ENCODE measurements at regions not wholly inside any gene's neighbourhood (a gene's known extent, or its start where the extent isn't known, plus 50 kb on each side); places are given as distances from the start of the nearest gene placed in this dataset.

- no peak for DNase-seq
Measured at GRCh38 chr14:96986256-96987085, 189.3 kb downstream of the VRK1 start.

DNA sequence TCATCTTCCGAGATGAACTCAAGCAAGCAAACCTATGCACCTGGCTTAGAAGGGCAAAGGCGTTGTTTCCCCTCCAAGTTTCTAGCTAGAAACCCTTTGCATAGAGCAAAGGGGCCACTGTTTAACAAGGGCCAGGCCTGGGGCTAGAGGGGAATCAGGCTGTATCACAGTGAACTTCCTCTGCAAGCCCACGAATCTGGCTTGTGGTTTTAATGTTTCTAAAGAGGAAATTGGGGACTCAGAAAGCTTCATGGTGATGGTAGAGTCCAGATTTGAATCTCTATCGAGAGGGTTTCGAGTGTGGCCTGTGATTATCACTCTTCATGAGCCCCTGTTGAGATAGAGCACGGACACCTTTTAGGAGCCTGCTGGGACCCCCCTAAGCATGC, 189.9 kb downstream of the VRK1 start:
- DNase-seq: no peak

- no peak for DNase-seq
Measured at GRCh38 chr14:96987771-96988170, 190.6 kb downstream of the VRK1 start.

GRCh38 chr14:96989306-96989705, 192.1 kb downstream of the VRK1 start:
- no peak for DNase-seq

GRCh38 chr14:96991226-96991625, 194.0 kb downstream of the VRK1 start:
- DNase-seq: no peak

- no peak for DNase-seq
Measured at GRCh38 chr14:96994999-96995398, 197.8 kb downstream of the VRK1 start.

DNA sequence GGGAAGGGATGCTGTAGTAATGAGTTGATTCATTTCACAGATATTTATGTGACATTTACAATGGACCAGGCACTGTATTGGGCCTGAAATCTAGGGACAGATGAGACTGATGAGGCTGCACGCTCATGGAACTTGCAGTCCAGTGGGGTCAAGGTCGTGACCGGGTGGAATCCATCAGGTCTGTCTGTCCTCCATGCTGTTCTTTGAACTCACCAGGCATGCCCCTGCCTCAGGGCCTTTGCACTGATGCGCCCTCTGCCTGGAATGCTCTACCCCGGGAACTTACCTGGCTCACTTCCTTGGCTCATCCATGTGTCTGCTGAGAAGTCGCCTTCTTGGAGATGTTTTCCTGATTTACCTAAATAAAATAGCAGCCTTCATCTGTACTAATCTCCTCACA, 200.1 kb downstream of the VRK1 start:
- DNase-seq: no peak

DNA sequence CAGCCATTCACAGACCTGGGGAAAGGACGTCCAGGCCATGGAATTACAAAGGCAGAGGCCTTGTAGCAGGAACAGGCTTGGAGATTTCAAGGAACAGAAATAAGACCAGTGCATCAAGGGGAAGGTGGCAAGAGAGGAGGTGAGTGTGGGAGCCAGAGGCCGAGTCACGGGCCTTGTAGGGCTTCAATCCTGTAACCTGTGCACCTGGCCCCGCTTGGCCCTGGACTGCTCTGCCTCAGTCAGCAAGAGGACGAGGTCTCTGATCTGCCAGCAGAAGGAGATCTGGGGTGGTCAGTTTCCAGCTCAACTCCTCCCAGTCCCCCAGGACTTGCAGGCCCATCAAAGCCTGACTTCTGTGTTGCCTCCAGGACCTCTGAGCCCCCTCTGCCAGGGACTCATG, 200.8 kb downstream of the VRK1 start:
- no peak for DNase-seq

- DNase-seq: no peak
Measured at GRCh38 chr14:96999654-97000155, 202.5 kb downstream of the VRK1 start.

GRCh38 chr14:97002454-97002853, 205.3 kb downstream of the VRK1 start:
- no peak for DNase-seq

GRCh38 chr14:97005934-97006333, 208.8 kb downstream of the VRK1 start:
- no peak for DNase-seq

DNA sequence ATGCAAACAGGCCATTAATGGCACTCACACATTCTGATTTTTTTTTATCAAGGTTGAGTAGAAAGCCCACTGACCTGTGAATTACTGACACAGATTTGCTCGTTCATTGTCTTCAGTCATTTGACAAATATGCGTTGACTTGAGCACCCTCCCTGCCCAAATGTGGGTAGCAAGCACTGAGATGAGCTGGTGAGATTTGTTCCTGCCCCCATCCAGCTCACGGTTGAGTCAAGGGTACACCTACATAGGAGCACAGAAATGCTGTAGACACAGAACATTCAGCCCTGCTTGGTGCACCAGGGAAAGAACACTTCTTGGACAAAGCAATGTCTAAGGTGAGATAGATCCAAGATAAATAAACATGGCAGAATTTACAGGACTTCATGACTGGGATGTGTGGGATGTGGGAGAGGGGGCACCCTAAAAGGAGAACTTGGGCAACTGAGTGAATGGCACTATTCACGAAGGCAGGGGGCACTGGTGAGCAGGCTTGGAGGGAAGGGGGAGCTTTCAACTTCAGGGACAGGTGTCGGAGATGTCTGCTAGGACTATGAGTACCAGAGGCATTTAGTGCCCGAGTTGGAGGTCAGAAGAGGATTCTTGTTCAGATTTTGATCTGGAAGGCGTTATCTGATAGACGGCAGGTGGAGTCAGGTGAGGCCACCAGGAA, 213.4 kb downstream of the VRK1 start:
- no peak for DNase-seq

DNA sequence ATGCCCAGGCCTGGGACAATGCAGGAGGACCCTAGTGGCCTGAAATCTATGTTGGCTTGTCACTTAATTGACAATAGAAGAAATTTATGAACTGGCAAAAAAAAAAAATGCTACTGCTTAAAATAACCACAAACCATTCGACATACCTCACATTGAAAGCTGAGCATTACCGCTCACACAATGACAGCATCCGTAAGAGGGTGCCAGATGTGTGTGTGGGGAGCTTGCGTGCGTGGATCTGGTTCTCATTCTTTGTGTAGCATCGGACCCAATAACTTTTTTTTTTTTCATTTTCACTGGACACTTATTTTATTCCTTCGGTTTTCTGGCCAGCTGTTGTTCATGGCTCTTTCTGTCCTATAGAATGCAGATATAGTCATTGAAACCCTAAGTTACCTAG, 216.7 kb downstream of the VRK1 start:
- DNase-seq: no peak

- DNase-seq: peak; percentile 12
Measured at GRCh38 chr14:97021001-97021400, 223.8 kb downstream of the VRK1 start.

DNA sequence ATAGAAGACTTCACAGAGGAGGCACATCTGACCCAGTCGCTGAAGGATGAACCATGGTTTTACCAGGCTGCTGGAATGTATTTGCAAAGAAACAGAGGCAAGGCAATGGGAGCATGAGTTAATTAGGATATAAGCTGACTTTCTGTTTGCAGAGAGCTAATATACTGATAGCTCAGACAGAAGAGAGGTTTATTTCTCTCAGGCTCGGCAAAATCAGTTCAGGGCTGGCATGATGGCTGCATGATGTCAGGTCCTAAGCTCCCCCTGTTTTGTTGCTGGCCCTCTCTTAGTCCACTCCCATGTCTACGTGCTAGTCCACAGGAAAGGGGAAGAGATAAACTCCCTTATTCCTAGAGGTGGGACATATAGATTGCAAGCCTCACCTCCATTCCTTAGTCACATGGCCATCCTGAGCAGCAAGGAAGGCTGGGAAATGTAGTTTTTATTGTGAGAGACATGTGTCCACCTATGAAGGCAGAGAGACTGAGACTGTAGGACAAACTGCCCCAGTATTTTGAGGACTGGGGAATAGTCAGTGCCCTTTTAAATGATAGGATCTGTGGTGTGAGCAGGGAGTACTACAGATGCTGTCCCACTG, 224.5 kb downstream of the VRK1 start:
- DNase-seq: no peak

- no peak for DNase-seq
Measured at GRCh38 chr14:97022741-97023140, 225.6 kb downstream of the VRK1 start.

GRCh38 chr14:97023871-97024270, 226.7 kb downstream of the VRK1 start:
- DNase-seq: no peak

- no peak for DNase-seq
Measured at GRCh38 chr14:97024300-97024699, 227.1 kb downstream of the VRK1 start.

DNA sequence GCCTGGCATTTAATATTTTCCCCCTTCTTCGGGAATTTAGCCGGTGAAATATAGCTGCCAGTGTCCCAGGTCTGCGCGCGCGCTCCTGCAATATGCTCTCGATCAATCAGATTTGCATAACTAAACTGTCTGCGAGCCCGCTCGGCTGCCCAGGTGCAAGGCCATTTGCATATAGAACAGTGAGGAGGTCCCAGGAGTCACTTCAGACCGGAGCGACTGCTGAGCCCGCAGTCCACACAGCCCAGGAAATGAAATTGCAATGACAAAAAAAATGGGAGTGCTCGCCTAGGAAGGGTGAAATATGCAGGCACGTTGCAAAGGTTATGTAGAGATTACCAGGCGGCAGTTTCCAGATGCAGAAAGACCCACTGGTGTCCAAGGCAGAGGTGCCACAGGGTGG, 228.5 kb downstream of the VRK1 start:
- no peak for DNase-seq

DNA sequence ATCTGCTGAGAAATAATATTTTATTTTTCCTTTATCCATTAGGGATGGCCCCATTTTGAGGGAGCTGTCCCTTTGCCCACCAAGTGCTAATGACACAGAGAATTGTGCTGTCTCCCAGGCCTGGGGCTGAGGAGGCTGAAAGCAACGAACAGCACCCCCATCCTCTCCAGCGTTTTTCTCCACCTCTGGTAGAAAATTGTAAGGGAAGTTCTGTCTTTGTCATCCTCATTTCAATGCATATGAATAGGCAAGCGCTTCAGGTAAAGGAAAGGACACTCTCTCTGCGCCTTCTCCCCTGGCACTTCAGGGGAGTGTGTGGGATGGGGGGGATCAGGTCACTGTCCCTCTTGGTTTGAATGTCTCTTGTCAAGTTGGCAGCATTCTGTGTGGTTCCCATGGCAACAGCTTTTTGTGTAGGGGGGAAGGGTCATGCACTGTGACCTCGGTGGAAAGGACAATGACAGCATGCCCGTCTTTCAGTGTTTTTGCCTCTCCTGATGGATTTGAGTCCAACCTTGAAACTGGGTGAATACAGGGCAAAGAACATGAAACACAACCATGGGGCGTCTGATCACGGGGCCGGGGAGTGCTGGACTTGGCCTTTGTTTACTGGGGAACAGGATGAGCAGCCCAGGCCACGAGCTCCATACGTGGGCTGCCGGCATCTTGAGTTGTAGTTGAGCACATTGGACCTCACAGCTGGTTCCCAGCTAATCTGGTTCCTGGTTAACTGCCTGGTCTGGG, 230.2 kb downstream of the VRK1 start:
- no peak for DNase-seq

DNA sequence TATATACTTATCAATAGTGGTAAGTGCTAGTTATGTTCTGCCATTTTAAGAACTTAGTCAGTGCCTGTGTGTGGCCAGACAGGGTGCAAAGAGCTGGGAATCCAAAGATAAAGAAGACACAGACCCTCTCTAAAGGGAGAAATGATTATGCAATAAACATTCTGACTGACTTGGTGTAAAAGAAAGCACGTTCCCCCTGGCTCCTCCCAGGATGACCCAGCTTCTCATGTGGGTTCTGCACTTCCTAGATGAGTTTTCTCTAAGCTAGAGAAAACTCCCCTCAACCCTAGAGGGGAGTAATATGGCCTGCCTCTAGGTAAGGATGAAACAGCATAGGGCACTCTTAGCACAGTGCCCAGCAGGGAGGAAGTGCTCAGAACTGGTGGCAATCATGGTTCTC, 231.2 kb downstream of the VRK1 start:
- DNase-seq: peak; percentile 9

- DNase-seq: no peak
Measured at GRCh38 chr14:97029800-97030199, 232.6 kb downstream of the VRK1 start.

DNA sequence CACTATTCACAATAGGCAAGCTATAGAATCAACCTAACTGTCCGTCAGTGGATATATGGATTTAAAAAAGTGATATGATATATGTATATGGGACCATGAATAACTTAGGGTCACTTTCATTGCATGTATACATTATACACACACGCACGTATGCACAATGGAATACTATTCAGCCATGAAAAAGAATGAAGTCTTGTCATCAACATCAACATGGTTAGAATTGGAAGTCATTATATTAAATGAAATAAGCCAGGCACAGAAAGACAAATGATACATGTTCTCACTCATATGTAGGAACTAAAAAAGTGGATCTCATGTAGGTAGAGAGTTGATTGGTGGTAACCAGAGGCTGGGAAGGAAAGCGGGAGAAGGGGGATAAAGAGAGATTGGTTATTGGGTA, 234.3 kb downstream of the VRK1 start:
- no peak for DNase-seq

Data from suppressor macrophage treated with lipopolysaccharide for 4 hours (primary cell).